Neural progenitor cell (in vitro differentiated cells): ENCODE measurements at regions not wholly inside any gene's neighbourhood (a gene's known extent, or its start where the extent isn't known, plus 50 kb on each side); places are given as distances from the start of the nearest gene placed in this dataset.

ENCODE experiments used
- DNase-seq: peaks from one replicate; pipeline ENCODE4 v3.0.0-alpha.2; 2016; ENCODE audit warnings: low spot score
- H2AFZ ChIP-seq: fragments of 200-600 bp; sonication (generic); replicated peaks from 2 replicates; pipeline ENCODE4 v1.6.1; 2016; ENCODE audit warnings: antibody characterized with exemption
- H3F3A ChIP-seq: fragments of 200-600 bp; sonication (generic); 2 replicates; pipeline ENCODE4 v1.6.1; 2016; ENCODE audit warnings: antibody characterized with exemption, low read depth
- H3K27ac ChIP-seq: fragments of 200-600 bp; sonication (generic); 2 replicates; pipeline ENCODE4 v1.5.1; 2016; ENCODE audit warnings: mild to moderate bottlenecking
- H3K27me3 ChIP-seq: fragments of 200-600 bp; sonication (generic); 2 replicates; pipeline ENCODE4 v1.6.1; 2016; ENCODE audit warnings: mild to moderate bottlenecking, moderate library complexity
- H3K36me3 ChIP-seq: fragments of 200-600 bp; sonication (generic); 2 replicates; pipeline ENCODE4 v1.5.1; 2016
- H3K4me1 ChIP-seq: fragments of 200-600 bp; sonication (generic); 2 replicates; pipeline ENCODE4 v1.6.1; 2016; ENCODE audit warnings: mixed run types
- H3K4me2 ChIP-seq: fragments of 200-600 bp; sonication (generic); 2 replicates; pipeline ENCODE4 v1.6.1; 2016
- H3K4me3 ChIP-seq: fragments of 200-600 bp; sonication (generic); 2 replicates; pipeline ENCODE4 v1.5.1; 2016
- H3K79me2 ChIP-seq: fragments of 200-600 bp; sonication (generic); 2 replicates; pipeline ENCODE4 v1.6.1; 2016; ENCODE audit warnings: low read depth
- H3K9ac ChIP-seq: fragments of 200-600 bp; sonication (generic); 2 replicates; pipeline ENCODE4 v1.6.1; 2016
- H3K9me3 ChIP-seq: fragments of 200-600 bp; sonication (generic); 2 replicates; pipeline ENCODE4 v1.5.1; 2016; ENCODE audit warnings: low read depth
- H4K20me1 ChIP-seq: fragments of 200-600 bp; sonication (generic); 2 replicates; pipeline ENCODE4 v1.6.1; 2016; ENCODE audit warnings: low read depth
- H3K27ac Mint-ChIP-seq: 3 replicates; pipeline ENCODE4 v1.8.0; 2021; ENCODE audit warnings: mixed read lengths
- H3K27me3 Mint-ChIP-seq: 2 replicates; pipeline ENCODE4 v1.8.0; 2022; ENCODE audit warnings: low read depth, mild to moderate bottlenecking, inconsistent platforms, moderate library complexity, mixed read lengths; ENCODE audit not compliant: insufficient read depth
- H3K36me3 Mint-ChIP-seq: 3 replicates; pipeline ENCODE4 v1.8.0; 2021; ENCODE audit warnings: mixed read lengths
- H3K4me1 Mint-ChIP-seq: 3 replicates; pipeline ENCODE4 v1.8.0; 2021; ENCODE audit warnings: mixed read lengths
- H3K4me3 Mint-ChIP-seq: 3 replicates; pipeline ENCODE4 v1.8.0; 2021; ENCODE audit warnings: mild to moderate bottlenecking, moderate library complexity, mixed read lengths
- H3K9me3 Mint-ChIP-seq: 3 replicates; pipeline ENCODE4 v1.8.0; 2020; ENCODE audit warnings: mixed read lengths
- EZH2 ChIP-seq: fragments of 200-600 bp; sonication (generic); IDR thresholded peaks from 2 replicates; pipeline ENCODE4 v1.6.1; 2017; ENCODE audit warnings: antibody characterized with exemption, mild to moderate bottlenecking, moderate library complexity
- EZH2phosphoT487 ChIP-seq: fragments of 200-600 bp; sonication (generic); IDR thresholded peaks from 2 replicates; pipeline ENCODE4 v1.6.1; 2017; ENCODE audit warnings: antibody characterized with exemption
- TF ChIP-seq, protein P1 (sequence below): fragments of 200-600 bp; sonication (generic); IDR thresholded peaks from 2 replicates; pipeline ENCODE4 v1.5.1; 2017; ENCODE audit warnings: antibody characterized with exemption, mild to moderate bottlenecking

DNA sequence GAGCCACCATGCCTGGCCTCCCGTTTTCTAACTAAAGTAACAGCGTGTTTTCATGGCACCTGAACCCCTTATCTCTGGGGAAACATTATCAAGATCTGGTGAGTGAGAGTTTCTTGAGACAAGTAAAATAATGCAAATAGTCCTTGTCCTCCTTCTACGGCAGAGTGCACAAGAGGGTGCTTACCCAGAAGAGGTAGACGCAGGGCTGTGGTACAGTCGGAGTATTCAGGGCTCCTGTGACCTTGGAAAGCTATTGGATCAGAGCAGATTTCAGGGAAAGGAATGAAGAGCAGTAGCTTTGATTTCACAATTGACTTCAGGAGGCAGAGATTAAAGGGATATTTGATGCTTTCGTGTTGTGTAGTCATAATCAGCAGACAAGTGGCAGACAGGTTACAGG, 269.1 kb downstream of the ZNF248 start:
- H3K4me3 Mint-ChIP-seq: no peak overlapping the region
- DNase-seq: no peak
- Histone ChIP-seq H3K79me2 (no peaks in the 10 kb centered on the region), H3K27ac (no peak overlapping the region), H3K9me3 (no peaks in the 10 kb centered on the region), H2AFZ (no peak overlapping the region), H3K9ac (no peak overlapping the region), H3F3A (no peaks in the 10 kb centered on the region), H3K4me1 (no peaks in the 10 kb centered on the region), H3K36me3 (no peaks in the 10 kb centered on the region), H4K20me1 (no peaks in the 10 kb centered on the region), H3K4me3 (no peak overlapping the region), H3K4me2 (no peak overlapping the region), H3K27me3 (no peaks in the 10 kb centered on the region)
- peaks cover 3% of the 10 kb centered on the region for H3K27me3 Mint-ChIP-seq
- H3K9me3 Mint-ChIP-seq: peaks cover 30% of the 10 kb centered on the region
- H3K36me3 Mint-ChIP-seq: no peaks in the 10 kb centered on the region
- no peaks in the 10 kb centered on the region for H3K4me1 Mint-ChIP-seq
- H3K27ac Mint-ChIP-seq: no peak overlapping the region
- no peak for TF ChIP-seq EZH2
- TF ChIP-seq, protein P1, sequence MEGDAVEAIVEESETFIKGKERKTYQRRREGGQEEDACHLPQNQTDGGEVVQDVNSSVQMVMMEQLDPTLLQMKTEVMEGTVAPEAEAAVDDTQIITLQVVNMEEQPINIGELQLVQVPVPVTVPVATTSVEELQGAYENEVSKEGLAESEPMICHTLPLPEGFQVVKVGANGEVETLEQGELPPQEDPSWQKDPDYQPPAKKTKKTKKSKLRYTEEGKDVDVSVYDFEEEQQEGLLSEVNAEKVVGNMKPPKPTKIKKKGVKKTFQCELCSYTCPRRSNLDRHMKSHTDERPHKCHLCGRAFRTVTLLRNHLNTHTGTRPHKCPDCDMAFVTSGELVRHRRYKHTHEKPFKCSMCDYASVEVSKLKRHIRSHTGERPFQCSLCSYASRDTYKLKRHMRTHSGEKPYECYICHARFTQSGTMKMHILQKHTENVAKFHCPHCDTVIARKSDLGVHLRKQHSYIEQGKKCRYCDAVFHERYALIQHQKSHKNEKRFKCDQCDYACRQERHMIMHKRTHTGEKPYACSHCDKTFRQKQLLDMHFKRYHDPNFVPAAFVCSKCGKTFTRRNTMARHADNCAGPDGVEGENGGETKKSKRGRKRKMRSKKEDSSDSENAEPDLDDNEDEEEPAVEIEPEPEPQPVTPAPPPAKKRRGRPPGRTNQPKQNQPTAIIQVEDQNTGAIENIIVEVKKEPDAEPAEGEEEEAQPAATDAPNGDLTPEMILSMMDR: no peak
- TF ChIP-seq EZH2phosphoT487: no peak

DNA sequence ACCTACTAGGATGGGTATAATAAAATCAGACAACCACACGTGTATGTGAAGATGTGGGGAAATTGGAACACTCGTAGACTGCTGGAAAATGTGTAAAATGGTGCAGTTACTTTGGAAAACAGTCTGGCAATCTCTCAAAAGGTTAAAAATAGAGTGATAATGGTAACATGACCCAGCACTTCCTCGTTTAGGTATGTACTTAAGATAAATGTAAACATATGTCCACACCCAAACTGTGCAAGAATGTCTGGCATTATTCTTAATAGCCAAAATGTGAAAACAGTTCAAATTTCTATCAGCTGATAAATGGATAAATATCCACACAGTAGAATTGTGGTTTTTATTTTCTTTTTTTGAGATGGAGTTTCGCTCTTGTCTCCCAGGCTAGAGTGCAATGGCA, 272.8 kb downstream of the ZNF248 start:
- H2AFZ ChIP-seq: no peak overlapping the region
- Mint-ChIP-seq H3K27ac (no peak overlapping the region), H3K27me3 (peaks cover 3% of the 10 kb centered on the region), H3K36me3 (no peaks in the 10 kb centered on the region), H3K4me1 (no peaks in the 10 kb centered on the region), H3K4me3 (no peak overlapping the region), H3K9me3 (peaks cover 21% of the 10 kb centered on the region)
- TF ChIP-seq, protein P1: no peak
- TF ChIP-seq EZH2phosphoT487 (no peak), EZH2 (no peak)
- H3K27me3 ChIP-seq: no peaks in the 10 kb centered on the region
- no peak overlapping the region for H3K9ac ChIP-seq
- H3K4me2 ChIP-seq: no peak overlapping the region
- no peaks in the 10 kb centered on the region for H3K36me3 ChIP-seq
- H4K20me1 ChIP-seq: no peaks in the 10 kb centered on the region
- no peak overlapping the region for H3K27ac ChIP-seq
- H3F3A ChIP-seq: no peaks in the 10 kb centered on the region
- no peaks in the 10 kb centered on the region for H3K9me3 ChIP-seq
- DNase-seq: no peak
- H3K79me2 ChIP-seq: no peaks in the 10 kb centered on the region
- H3K4me3 ChIP-seq: no peak overlapping the region
- H3K4me1 ChIP-seq: no peaks in the 10 kb centered on the region

GRCh38 chr10:37582237-37582636, 275.2 kb downstream of the ZNF248 start:
- Histone ChIP-seq H3K9ac (no peak overlapping the region), H3K4me3 (no peak overlapping the region), H3K4me2 (no peak overlapping the region), H4K20me1 (no peaks in the 10 kb centered on the region), H3K36me3 (no peaks in the 10 kb centered on the region), H3K4me1 (no peaks in the 10 kb centered on the region), H3K27ac (no peak overlapping the region), H3K79me2 (no peaks in the 10 kb centered on the region), H2AFZ (no peak overlapping the region), H3F3A (no peaks in the 10 kb centered on the region), H3K27me3 (no peaks in the 10 kb centered on the region), H3K9me3 (no peaks in the 10 kb centered on the region)
- no peaks in the 10 kb centered on the region for H3K4me1 Mint-ChIP-seq
- no peak overlapping the region for H3K4me3 Mint-ChIP-seq
- H3K27ac Mint-ChIP-seq: no peak overlapping the region
- H3K9me3 Mint-ChIP-seq: peaks cover 17% of the 10 kb centered on the region
- H3K27me3 Mint-ChIP-seq: no peaks in the 10 kb centered on the region
- no peaks in the 10 kb centered on the region for H3K36me3 Mint-ChIP-seq
- no peak for DNase-seq
- no peak for TF ChIP-seq EZH2
- no peak for TF ChIP-seq EZH2phosphoT487
- TF ChIP-seq, protein P1: no peak

DNA sequence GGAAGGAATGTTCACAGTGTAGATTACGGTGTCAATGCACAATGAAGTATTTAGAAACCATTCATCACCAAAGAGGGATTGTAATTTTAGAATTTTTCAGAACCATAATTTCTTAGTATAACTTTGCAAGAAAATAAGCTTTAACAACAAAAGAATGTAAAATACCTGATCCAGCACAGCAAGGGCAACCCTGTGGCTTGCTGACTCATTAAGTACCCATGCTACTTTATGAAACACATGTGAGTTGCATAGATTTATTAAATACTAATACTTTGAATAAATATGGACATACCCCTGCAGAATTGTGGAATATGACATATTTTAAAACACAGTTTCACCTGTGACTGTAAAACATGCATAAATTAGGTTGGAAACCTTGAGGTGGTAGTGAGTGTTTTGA, 281.3 kb downstream of the ZNF248 start:
- H3K36me3 Mint-ChIP-seq: no peaks in the 10 kb centered on the region
- no peak overlapping the region for H3K27ac Mint-ChIP-seq
- Histone ChIP-seq H3K4me2 (no peak overlapping the region), H3K9ac (no peak overlapping the region), H3K79me2 (no peaks in the 10 kb centered on the region), H3K27ac (no peak overlapping the region), H3K36me3 (no peaks in the 10 kb centered on the region), H3K4me1 (no peaks in the 10 kb centered on the region), H3K9me3 (no peaks in the 10 kb centered on the region), H3F3A (no peaks in the 10 kb centered on the region), H3K27me3 (no peaks in the 10 kb centered on the region), H4K20me1 (no peaks in the 10 kb centered on the region), H3K4me3 (no peak overlapping the region), H2AFZ (no peak overlapping the region)
- H3K9me3 Mint-ChIP-seq: peaks cover 23% of the 10 kb centered on the region
- no peak overlapping the region for H3K4me3 Mint-ChIP-seq
- DNase-seq: no peak
- no peaks in the 10 kb centered on the region for H3K27me3 Mint-ChIP-seq
- TF ChIP-seq, protein P1: no peak
- TF ChIP-seq EZH2phosphoT487 (no peak), EZH2 (no peak)
- H3K4me1 Mint-ChIP-seq: no peaks in the 10 kb centered on the region
